H1 (cell line): ENCODE measurements at regions not wholly inside any gene's neighbourhood (a gene's known extent, or its start where the extent isn't known, plus 50 kb on each side); places are given as distances from the start of the nearest gene placed in this dataset.

Experiments
- CEBPB ChIP-seq: IDR thresholded peaks from 2 replicates; pipeline ENCODE4 v1.6.1; 2012; ENCODE audit warnings: low read depth, low read length
- MAFK ChIP-seq: IDR thresholded peaks from 2 replicates; pipeline ENCODE4 v1.6.1; 2012; ENCODE audit warnings: low read depth, mild to moderate bottlenecking, improper control_type of control experiment, low read length
- NANOG ChIP-seq: IDR thresholded peaks from 2 replicates; pipeline ENCODE4 v1.6.1; 2011; ENCODE audit warnings: low read length, low read depth, mild to moderate bottlenecking, inconsistent platforms; ENCODE audit not compliant: insufficient read depth, poor library complexity, severe bottlenecking
- PHF8 ChIP-seq: fragments of 200-600 bp; sonication (generic); conservative IDR thresholded peaks from 2 replicates; pipeline ENCODE4 v1.7.1; 2012; ENCODE audit warnings: low read depth, mild to moderate bottlenecking, inconsistent platforms, low read length, moderate library complexity
- POLR2A ChIP-seq, 2 experiments: IDR thresholded peaks; 1 replicate in 1 of 2; 2 replicates in 1 of 2; pipeline ENCODE4 v1.6.1; 2011; ENCODE audit warnings: low read depth in 2 of 2, low read length in 2 of 2, mild to moderate bottlenecking in 2 of 2; ENCODE audit errors: control extremely low read depth in 1 of 2
- POLR2AphosphoS5 ChIP-seq: IDR thresholded peaks from 2 replicates; pipeline ENCODE4 v1.6.1; 2011; ENCODE audit warnings: low read depth, low read length
- RAD21 ChIP-seq, 2 experiments: IDR thresholded peaks in 1 of 2; conservative IDR thresholded peaks in 1 of 2; 2 replicates each; pipeline ENCODE4 v1.6.1; 2011; ENCODE audit warnings: low read depth in 2 of 2, low read length in 2 of 2, improper control_type of control experiment in 1 of 2, inconsistent platforms in 1 of 2, mild to moderate bottlenecking in 1 of 2, moderate library complexity in 1 of 2
- SRF ChIP-seq: IDR thresholded peaks from 2 replicates; pipeline ENCODE4 v1.6.1; 2011; ENCODE audit warnings: mild to moderate bottlenecking, low read depth, low read length, moderate library complexity
- TF ChIP-seq, protein P1 (sequence below), 3 experiments: IDR thresholded peaks; 1 replicate in 2 of 3; 2 replicates in 1 of 3; pipeline versions ENCODE4 v1.5.1 to v1.6.1; 2011; ENCODE audit warnings: low read length in 3 of 3, mild to moderate bottlenecking in 3 of 3, inconsistent platforms in 2 of 3, low read depth in 1 of 3, moderate library complexity in 1 of 3; ENCODE audit not compliant: insufficient read depth in 1 of 3; ENCODE audit errors: control extremely low read depth in 1 of 3

- no peak for TF ChIP-seq POLR2A (IDR thresholded peaks at IDR 0.05; ENCODE audit: control extremely low read depth in 1 of 2, low read depth in 2 of 2, low read length in 2 of 2)
- TF ChIP-seq RAD21 (IDR thresholded peaks at IDR 0.05 in 1 of 2, conservative IDR thresholded peaks at IDR 0.05 in 1 of 2; ENCODE audit: low read depth in 2 of 2, low read length in 2 of 2) = no peak
- TF ChIP-seq, protein P1, sequence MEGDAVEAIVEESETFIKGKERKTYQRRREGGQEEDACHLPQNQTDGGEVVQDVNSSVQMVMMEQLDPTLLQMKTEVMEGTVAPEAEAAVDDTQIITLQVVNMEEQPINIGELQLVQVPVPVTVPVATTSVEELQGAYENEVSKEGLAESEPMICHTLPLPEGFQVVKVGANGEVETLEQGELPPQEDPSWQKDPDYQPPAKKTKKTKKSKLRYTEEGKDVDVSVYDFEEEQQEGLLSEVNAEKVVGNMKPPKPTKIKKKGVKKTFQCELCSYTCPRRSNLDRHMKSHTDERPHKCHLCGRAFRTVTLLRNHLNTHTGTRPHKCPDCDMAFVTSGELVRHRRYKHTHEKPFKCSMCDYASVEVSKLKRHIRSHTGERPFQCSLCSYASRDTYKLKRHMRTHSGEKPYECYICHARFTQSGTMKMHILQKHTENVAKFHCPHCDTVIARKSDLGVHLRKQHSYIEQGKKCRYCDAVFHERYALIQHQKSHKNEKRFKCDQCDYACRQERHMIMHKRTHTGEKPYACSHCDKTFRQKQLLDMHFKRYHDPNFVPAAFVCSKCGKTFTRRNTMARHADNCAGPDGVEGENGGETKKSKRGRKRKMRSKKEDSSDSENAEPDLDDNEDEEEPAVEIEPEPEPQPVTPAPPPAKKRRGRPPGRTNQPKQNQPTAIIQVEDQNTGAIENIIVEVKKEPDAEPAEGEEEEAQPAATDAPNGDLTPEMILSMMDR (IDR thresholded peaks at IDR 0.05; ENCODE audit: control extremely low read depth in 1 of 3, insufficient read depth in 1 of 3, low read depth in 1 of 3, low read length in 3 of 3) = no peak
- no peak for TF ChIP-seq POLR2AphosphoS5
- no peak for TF ChIP-seq PHF8
- no peak for TF ChIP-seq NANOG
- no peak for TF ChIP-seq MAFK
- no peak for TF ChIP-seq SRF
- TF ChIP-seq CEBPB = no peak
These were observed 196.0 kb downstream of the KLF5 start for GRCh38 chr13:73254827-73255226.
